ENCODE measurements at regions not wholly inside any gene's neighbourhood (a gene's known extent, or its start where the extent isn't known, plus 50 kb on each side); places are given as distances from the start of the nearest gene placed in this dataset.
"Not testable (repeated sequence)": the region's sequence is repeated elsewhere in the genome, so short reads cannot be mapped to it uniquely, and the experiment has no call there.

- Mint-ChIP-seq H3K27ac (no peak overlapping the region), H3K36me3 (no peaks in the 10 kb centered on the region)
- no peak for ATAC-seq
Observed at GRCh38 chr4:33890841-33891240, 2353.5 kb downstream of the ARAP2 start.

GRCh38 chr4:33911959-33912358 is 2332.4 kb downstream of the ARAP2 start:
- CTCF ChIA-PET: no interaction called here
- ATAC-seq (no peak), DNase-seq (no peak)
- Mint-ChIP-seq H3K9me3 (ENCODE audit: low read depth) (peaks cover 7% of the 10 kb centered on the region), H3K27ac (no peak overlapping the region), H3K27me3 (no peaks in the 10 kb centered on the region), H3K4me1 (no peaks in the 10 kb centered on the region), H3K4me3 (no peak overlapping the region), H3K36me3 (no peaks in the 10 kb centered on the region)

More at GRCh38 chr4:33890841-33891240, 2353.5 kb downstream of the ARAP2 start:
- H3K4me3 Mint-ChIP-seq: no peak overlapping the region
- CTCF ChIA-PET: no interaction called here
- no peaks in the 10 kb centered on the region for H3K4me1 Mint-ChIP-seq
- no peak for DNase-seq
- H3K27me3 Mint-ChIP-seq: no peaks in the 10 kb centered on the region
- H3K9me3 Mint-ChIP-seq (ENCODE audit: low read depth): peaks cover 12% of the 10 kb centered on the region

- CTCF ChIA-PET: no interaction called here
- no peaks in the 10 kb centered on the region for H3K4me1 Mint-ChIP-seq
- H3K4me3 Mint-ChIP-seq: no peak overlapping the region
- DNase-seq: no peak
- peaks cover 3% of the 10 kb centered on the region for H3K9me3 Mint-ChIP-seq (ENCODE audit: low read depth)
- H3K36me3 Mint-ChIP-seq: no peaks in the 10 kb centered on the region
- H3K27ac Mint-ChIP-seq: no peak overlapping the region
- no peak for ATAC-seq
- H3K27me3 Mint-ChIP-seq: no peaks in the 10 kb centered on the region
Observed at GRCh38 chr4:33914386-33914785, 2329.9 kb downstream of the ARAP2 start.

GRCh38 chr4:33923469-33923868 is 2320.8 kb downstream of the ARAP2 start:
- H3K9me3 Mint-ChIP-seq (ENCODE audit: low read depth): no peaks in the 10 kb centered on the region
- ATAC-seq: no peak
- CTCF ChIA-PET: no interaction called here
- no peaks in the 10 kb centered on the region for H3K36me3 Mint-ChIP-seq
- H3K27me3 Mint-ChIP-seq: no peaks in the 10 kb centered on the region
- no peaks in the 10 kb centered on the region for H3K4me1 Mint-ChIP-seq
- no peak overlapping the region for H3K27ac Mint-ChIP-seq
- no peak overlapping the region for H3K4me3 Mint-ChIP-seq
- no peak for DNase-seq

- H3K4me3 Mint-ChIP-seq: no peak overlapping the region
- CTCF ChIA-PET: no interaction called here
- H3K27me3 Mint-ChIP-seq: no peaks in the 10 kb centered on the region
- no peaks in the 10 kb centered on the region for H3K9me3 Mint-ChIP-seq (ENCODE audit: low read depth)
- H3K27ac Mint-ChIP-seq: no peak overlapping the region
- H3K36me3 Mint-ChIP-seq: no peaks in the 10 kb centered on the region
- no peaks in the 10 kb centered on the region for H3K4me1 Mint-ChIP-seq
- DNase-seq: no peak
- ATAC-seq: no peak
Observed at GRCh38 chr4:33924239-33924638, 2320.1 kb downstream of the ARAP2 start.

GRCh38 chr4:33924811-33925210 is 2319.5 kb downstream of the ARAP2 start:
- no peak for ATAC-seq

GRCh38 chr4:33930497-33930896 is 2313.8 kb downstream of the ARAP2 start:
- H3K36me3 Mint-ChIP-seq: no peaks in the 10 kb centered on the region
- ATAC-seq: no peak
- no peak overlapping the region for H3K27ac Mint-ChIP-seq
- H3K4me3 Mint-ChIP-seq: no peak overlapping the region
- CTCF ChIA-PET: no interaction called here
- peaks cover 7% of the 10 kb centered on the region for H3K9me3 Mint-ChIP-seq (ENCODE audit: low read depth)
- H3K27me3 Mint-ChIP-seq: no peaks in the 10 kb centered on the region
- H3K4me1 Mint-ChIP-seq: no peaks in the 10 kb centered on the region
- DNase-seq: no peak

More at GRCh38 chr4:33924811-33925210, 2319.5 kb downstream of the ARAP2 start:
- DNase-seq: no peak
- Mint-ChIP-seq H3K27ac (no peak overlapping the region), H3K36me3 (no peaks in the 10 kb centered on the region), H3K4me1 (no peaks in the 10 kb centered on the region), H3K9me3 (ENCODE audit: low read depth) (no peaks in the 10 kb centered on the region), H3K27me3 (no peaks in the 10 kb centered on the region), H3K4me3 (no peak overlapping the region)
- CTCF ChIA-PET: no interaction called here

- Mint-ChIP-seq H3K27ac (no peak overlapping the region), H3K27me3 (no peaks in the 10 kb centered on the region), H3K9me3 (ENCODE audit: low read depth) (peaks cover 7% of the 10 kb centered on the region), H3K36me3 (no peaks in the 10 kb centered on the region), H3K4me1 (no peaks in the 10 kb centered on the region), H3K4me3 (no peak overlapping the region)
- CTCF ChIA-PET: no interaction called here
- DNase-seq: no peak
- ATAC-seq: no peak
Observed at GRCh38 chr4:33931026-33931425, 2313.3 kb downstream of the ARAP2 start.

- ATAC-seq (no peak), DNase-seq (no peak)
- CTCF ChIA-PET: no interaction called here
- H3K4me3 Mint-ChIP-seq: no peak overlapping the region
- no peaks in the 10 kb centered on the region for H3K4me1 Mint-ChIP-seq
- H3K36me3 Mint-ChIP-seq: no peaks in the 10 kb centered on the region
- H3K9me3 Mint-ChIP-seq (ENCODE audit: low read depth): peaks cover 3% of the 10 kb centered on the region
- no peak overlapping the region for H3K27ac Mint-ChIP-seq
- no peaks in the 10 kb centered on the region for H3K27me3 Mint-ChIP-seq
Observed at GRCh38 chr4:33940281-33940680, 2304.0 kb downstream of the ARAP2 start.

GRCh38 chr4:33941854-33942253 is 2302.5 kb downstream of the ARAP2 start:
- ATAC-seq (no peak), DNase-seq (no peak)
- H3K4me3 Mint-ChIP-seq: no peak overlapping the region
- CTCF ChIA-PET: no interaction called here
- no peaks in the 10 kb centered on the region for H3K36me3 Mint-ChIP-seq
- H3K27ac Mint-ChIP-seq: no peak overlapping the region
- H3K9me3 Mint-ChIP-seq (ENCODE audit: low read depth): peaks cover 3% of the 10 kb centered on the region
- no peaks in the 10 kb centered on the region for H3K27me3 Mint-ChIP-seq
- H3K4me1 Mint-ChIP-seq: no peaks in the 10 kb centered on the region

- H3K27me3 Mint-ChIP-seq: no peaks in the 10 kb centered on the region
- H3K4me3 Mint-ChIP-seq: no peak overlapping the region
- peaks cover 4% of the 10 kb centered on the region for H3K9me3 Mint-ChIP-seq (ENCODE audit: low read depth)
- H3K36me3 Mint-ChIP-seq: no peaks in the 10 kb centered on the region
- H3K27ac Mint-ChIP-seq: no peak overlapping the region
- no peak for DNase-seq
- ATAC-seq: no peak
- CTCF ChIA-PET: no interaction called here
- H3K4me1 Mint-ChIP-seq: no peaks in the 10 kb centered on the region
Observed at GRCh38 chr4:33948921-33949320, 2295.4 kb downstream of the ARAP2 start.

- H3K27me3 Mint-ChIP-seq; H3K36me3 Mint-ChIP-seq; H3K4me1 Mint-ChIP-seq; H3K9me3 Mint-ChIP-seq (ENCODE audit: low read depth); H3K27ac Mint-ChIP-seq; ATAC-seq; H3K4me3 Mint-ChIP-seq; DNase-seq; CTCF ChIA-PET: not testable (repeated sequence)
Observed at GRCh38 chr4:33953848-33954247, 2290.5 kb downstream of the ARAP2 start.

- Mint-ChIP-seq H3K9me3 (ENCODE audit: low read depth) (peaks cover 7% of the 10 kb centered on the region), H3K36me3 (no peaks in the 10 kb centered on the region), H3K27ac (no peak overlapping the region), H3K4me3 (no peak overlapping the region), H3K27me3 (no peaks in the 10 kb centered on the region), H3K4me1 (no peaks in the 10 kb centered on the region)
- CTCF ChIA-PET: no interaction called here
- ATAC-seq (no peak), DNase-seq (no peak)
Observed at GRCh38 chr4:33954759-33955158, 2289.6 kb downstream of the ARAP2 start.

GRCh38 chr4:33959519-33959918 is 2284.8 kb downstream of the ARAP2 start:
- no peaks in the 10 kb centered on the region for H3K27me3 Mint-ChIP-seq
- H3K9me3 Mint-ChIP-seq (ENCODE audit: low read depth): peaks cover 7% of the 10 kb centered on the region
- H3K36me3 Mint-ChIP-seq: no peaks in the 10 kb centered on the region
- ATAC-seq: no peak
- CTCF ChIA-PET: no interaction called here
- H3K4me1 Mint-ChIP-seq: no peaks in the 10 kb centered on the region
- no peak overlapping the region for H3K27ac Mint-ChIP-seq
- DNase-seq: no peak
- no peak overlapping the region for H3K4me3 Mint-ChIP-seq

- CTCF ChIA-PET: no interaction called here
- H3K4me1 Mint-ChIP-seq: no peaks in the 10 kb centered on the region
- H3K36me3 Mint-ChIP-seq: no peaks in the 10 kb centered on the region
- ATAC-seq (no peak), DNase-seq (no peak)
- H3K4me3 Mint-ChIP-seq: no peak overlapping the region
- no peaks in the 10 kb centered on the region for H3K27me3 Mint-ChIP-seq
- H3K27ac Mint-ChIP-seq: no peak overlapping the region
- peaks cover 4% of the 10 kb centered on the region for H3K9me3 Mint-ChIP-seq (ENCODE audit: low read depth)
Observed at GRCh38 chr4:33961761-33962160, 2282.6 kb downstream of the ARAP2 start.
